ENCODE measurements at regions not wholly inside any gene's neighbourhood (a gene's known extent, or its start where the extent isn't known, plus 50 kb on each side); places are given as distances from the start of the nearest gene placed in this dataset.
"Not testable (repeated sequence)": the region's sequence is repeated elsewhere in the genome, so short reads cannot be mapped to it uniquely, and the experiment has no call there.

DNA sequence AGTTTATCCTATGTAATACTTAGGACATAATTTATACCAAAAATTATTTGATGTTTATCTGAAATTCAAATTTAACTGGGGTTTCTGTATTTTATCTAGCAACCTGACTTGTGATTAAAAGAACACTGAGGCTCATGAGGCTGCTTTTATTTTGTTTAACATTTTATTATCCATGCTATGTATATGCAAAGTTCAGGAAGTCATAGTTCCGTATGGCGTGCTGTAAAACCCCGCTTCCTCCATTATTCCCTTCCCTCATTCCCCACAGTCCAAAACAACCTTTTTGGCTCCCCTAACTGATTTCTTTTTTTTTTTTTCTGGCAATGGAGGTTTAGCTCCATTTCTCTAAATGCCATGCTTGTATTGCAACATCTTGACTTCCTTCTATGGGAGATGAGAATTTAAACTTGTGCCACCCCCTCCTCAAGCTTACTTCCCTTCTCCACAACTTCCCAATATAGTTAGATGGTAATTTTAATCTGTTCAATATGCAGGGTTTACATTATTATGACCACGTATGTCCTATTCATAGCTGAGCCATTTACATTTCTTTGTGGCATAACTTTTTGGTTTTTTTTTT is 138.0 kb upstream of the DNAH14 start:
- peak; percentile 3 for FAIRE-seq

DNA sequence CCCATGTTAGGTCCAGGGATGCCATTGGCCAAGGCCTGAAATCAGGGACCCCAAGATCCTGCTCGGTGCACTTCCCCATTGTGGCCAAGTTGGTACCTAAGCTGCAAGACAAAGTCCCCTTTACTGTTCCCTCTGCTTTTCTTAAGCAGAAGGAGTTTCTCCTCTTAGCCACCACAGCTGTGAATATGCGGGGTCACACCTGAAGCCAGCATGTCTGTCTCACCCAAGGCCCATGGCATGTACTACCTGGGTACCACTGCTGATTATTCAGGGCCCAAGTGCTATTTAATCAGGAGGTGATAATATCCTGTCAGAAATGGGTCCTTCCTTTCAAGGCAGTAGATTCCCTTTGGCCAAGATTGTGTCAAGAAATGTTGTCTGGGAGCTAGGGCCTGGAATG is 133.9 kb upstream of the DNAH14 start:
- no peak for FAIRE-seq

DNA sequence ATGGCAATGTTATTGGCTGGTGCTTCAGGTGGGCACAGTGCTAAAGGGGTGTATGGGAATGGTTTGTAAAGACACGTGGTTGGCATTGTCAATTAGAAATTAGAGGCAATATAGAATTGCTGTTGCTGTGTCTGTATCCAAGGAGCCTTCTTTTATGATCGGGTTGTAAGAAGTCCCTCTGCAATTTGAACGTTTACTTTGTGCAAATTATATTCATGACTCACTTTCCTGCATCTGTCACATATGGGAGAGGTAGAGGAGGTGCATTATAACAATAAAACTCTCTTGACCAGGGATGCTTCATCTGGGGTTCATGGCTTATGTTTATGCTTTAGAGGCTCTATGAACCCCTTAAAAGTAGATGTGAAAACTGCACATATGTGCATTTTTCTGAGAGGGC is 130.4 kb upstream of the DNAH14 start:
- no peak for FAIRE-seq

DNA sequence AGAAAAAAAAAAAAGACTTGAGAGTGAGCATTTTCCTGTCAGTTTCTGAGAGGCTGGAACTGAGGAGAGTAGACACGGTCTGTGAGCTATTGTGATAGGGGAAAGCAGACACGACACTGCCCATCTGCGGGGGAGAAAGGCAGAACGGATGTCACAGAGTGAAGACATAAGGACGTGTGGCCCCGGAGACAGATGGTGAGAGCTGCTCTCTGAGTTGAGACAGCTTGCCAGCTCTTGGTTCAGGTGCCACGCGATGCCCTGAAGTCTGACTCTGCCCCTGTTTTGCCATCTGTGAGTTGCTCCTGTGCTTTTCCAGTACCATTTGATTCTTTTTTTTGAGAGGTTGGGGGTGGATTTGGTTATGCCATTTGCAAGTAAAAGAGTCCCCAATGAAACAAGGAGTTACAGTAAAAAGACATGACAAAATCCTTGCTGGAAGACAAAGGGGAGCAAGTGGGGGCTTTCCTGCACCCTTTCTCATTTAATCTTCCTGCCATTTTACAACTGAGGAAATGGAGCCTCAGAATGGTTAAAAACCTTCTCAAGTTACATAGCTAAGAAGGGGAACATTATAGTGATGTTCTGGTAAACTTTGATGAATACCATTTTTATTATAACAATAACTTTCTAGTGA is 128.9 kb upstream of the DNAH14 start:
- no peak for FAIRE-seq

DNA sequence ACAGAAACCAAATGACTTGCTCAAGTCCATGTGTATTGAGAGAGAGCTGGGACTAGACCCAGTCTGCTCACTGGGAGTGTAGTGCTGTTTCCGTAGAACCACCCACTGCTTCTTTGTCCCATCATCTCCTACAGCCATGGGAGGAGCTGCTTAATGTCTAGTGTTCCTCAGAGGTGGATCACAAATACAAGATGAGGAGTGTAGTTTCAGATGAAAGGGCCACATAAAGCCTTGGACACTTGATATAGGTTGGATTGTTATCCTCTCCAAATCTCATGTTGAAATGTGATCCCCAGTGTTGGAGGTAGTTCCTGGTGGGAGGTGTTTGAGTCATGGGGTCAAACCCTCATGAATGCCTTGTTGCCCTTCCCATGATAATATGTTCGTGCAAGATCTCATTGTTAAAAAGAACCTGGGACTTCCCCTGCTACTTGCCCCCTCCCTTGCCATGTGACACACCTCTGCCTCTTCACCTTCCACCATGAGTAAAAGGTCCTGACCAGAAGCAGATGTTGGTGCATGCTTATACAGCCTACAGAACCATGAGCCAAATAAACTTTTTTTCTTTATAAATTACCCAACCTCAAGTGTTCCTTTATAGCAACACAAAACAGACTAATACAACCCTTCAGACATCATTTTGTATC is 127.5 kb upstream of the DNAH14 start:
- FAIRE-seq = no peak

DNA sequence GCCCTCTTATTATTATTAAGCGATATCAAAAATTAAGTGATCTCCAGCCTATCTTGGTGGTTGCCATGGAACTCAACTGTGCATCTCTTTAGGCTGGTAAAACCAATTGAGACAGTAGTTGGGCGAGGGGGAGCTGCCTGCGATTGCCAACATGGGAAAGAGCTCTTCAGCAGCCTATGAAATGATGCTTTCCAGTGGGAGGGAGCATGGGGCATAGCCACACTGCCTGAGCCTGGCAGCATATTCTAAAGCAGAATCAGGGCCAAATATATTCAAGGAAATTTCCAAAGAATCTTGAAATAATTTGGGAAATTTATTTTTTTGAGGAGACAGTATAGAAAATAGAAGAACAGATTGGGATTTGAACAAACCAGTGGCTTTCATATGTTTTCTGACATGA is 126.9 kb upstream of the DNAH14 start:
- no peak for FAIRE-seq

DNA sequence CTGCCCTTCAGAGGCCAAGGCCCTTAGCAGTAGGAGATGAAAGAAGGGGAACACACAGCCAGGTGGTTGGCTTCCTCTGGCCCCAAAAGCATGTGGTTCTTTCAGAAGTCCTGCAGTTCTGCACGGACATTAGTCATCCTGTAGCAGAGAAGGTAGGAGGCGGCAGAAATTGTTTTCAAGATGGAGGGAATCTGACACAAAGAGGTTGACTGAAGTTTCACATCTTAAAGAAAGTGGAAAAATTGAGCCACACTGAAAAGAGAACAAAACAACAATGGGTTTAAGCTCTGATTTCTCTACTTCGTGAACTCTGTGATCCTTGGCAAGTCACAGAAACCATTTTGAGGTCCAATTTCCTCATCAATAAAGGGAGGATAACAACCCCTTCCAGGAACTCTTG is 125.3 kb upstream of the DNAH14 start:
- no peak for FAIRE-seq

DNA sequence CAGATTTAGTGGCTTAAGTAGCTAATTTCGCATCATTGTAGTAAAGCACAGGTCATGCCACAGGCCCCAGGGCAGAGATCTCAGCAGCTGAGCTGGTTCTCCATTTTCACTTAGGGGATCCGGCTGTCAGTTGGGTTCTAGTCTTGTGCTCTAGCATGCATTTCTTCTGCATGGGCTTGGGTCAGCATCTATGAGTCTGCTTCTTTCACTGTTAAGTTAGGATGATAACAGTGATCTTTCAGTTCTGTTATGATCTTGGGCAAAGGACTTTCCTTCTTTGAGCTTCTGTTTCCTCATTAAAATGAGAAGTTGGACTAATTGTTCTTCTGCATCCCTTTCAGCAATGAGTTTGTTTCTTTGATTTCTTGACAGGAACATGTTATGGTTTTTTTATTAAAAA is 123.6 kb upstream of the DNAH14 start:
- no peak for FAIRE-seq

DNA sequence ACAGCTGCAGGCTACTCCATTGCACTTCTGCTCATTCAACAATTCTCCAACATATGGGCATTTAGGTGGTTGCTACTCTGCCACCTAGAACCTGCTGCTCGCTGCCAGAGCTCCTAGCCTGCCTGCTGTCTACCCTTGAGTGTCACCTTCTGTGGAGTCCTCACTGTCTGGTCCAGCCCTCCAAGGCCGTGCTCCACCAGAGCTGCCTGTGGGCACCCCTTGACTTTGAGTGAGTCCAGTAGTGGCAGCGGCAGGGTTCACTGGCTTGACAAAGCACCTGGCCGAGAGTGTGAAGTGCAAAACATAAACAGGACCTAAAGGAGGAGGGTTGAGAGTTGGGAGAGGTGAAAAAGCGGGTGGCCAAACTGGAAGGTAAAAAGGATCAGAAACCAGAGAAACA is 120.3 kb upstream of the DNAH14 start:
- FAIRE-seq = no peak

DNA sequence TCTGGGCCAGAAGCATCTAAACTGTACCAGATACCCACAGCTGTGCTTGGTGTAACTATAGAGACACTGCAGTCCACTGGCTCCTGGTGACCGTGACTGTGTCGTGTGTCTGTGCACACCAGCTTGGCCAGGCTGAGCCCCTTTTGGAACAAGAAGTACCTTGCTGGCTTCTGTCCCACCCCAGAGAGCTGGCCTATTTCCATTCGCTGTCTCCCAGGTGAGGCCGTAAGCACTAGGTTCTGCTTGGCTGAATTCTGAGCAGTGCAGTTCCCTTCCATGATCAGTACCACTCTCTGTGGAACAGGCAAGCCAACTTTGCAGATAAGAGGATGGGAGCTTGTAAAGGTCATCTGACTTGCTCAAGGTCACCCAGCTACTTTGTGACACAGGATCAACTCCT is 119.9 kb upstream of the DNAH14 start:
- FAIRE-seq = no peak

DNA sequence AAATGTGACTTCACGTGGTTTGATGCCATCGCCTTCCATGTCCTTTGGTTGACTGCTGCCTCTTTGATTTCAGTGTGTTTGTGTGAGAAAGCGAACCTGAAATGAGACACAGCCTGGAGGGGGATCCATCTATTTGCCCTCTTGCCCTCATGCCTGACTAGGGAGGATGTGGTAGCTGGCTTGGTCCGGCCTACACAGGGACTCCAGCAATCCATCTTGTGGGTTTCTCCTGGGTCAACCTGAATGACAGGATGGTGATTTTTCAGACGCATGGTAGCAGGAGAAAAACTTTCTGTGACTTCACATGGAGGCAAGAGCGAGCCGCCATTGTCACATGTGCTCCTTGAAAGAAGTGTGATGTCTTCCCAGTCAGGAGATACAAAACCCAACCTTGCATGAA is 117.9 kb upstream of the DNAH14 start:
- FAIRE-seq = no peak

DNA sequence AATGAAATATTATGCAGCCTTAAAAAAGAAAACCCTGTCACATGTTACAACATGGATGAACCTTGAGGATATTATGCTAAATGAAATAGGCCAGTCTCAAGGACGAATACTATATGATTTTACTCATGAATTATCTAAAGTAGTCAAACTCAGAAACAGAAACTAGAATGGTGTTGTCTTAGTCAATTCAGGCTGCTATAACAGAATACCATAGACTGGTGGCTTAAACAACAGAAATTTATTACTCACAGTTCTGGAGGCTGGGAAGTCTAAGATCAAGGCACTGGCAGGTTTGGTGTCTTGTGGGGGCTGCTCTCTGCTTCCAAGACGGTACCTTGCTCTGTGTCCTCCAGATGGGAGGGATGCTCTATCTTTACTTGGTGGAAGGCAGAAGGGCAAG is 113.8 kb upstream of the DNAH14 start:
- no peak for FAIRE-seq

DNA sequence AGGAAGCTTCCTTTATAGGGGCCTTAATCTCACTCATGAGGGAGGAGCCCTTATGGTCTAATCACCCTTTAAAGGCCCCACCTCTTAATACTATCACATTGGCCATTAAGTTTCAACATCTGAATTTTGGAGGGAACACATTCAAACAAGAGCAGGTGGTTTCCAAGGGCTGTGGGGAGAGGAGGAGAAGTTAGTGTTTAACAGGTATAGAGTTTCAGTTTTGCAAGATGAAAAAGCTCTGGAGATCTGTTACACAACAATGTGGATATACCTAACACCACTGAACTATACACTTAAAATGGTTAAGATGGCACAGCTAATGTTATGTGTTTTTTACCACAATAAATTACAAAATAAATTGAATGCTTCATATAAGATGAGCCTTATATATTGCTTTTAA is 113.4 kb upstream of the DNAH14 start:
- no peak for FAIRE-seq

DNA sequence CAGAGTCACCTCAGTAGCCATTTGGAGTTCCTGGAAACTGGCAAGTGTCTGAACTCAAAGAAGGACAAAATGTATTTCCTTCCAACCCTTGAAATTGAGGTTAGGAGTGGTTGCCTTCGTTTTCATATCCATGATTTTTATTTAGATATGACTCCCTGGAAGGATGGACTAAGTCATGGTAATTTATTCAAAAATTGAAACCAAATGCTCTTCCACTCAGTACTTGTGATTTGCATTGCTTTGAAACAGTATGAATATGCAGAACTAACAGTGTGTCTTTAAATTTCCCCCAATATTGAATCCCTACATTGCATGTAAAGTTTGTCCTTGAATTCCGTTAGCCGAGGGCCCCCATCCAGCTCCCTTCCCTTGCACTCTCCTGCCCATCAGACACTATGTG is 112.1 kb upstream of the DNAH14 start:
- no peak for FAIRE-seq

DNA sequence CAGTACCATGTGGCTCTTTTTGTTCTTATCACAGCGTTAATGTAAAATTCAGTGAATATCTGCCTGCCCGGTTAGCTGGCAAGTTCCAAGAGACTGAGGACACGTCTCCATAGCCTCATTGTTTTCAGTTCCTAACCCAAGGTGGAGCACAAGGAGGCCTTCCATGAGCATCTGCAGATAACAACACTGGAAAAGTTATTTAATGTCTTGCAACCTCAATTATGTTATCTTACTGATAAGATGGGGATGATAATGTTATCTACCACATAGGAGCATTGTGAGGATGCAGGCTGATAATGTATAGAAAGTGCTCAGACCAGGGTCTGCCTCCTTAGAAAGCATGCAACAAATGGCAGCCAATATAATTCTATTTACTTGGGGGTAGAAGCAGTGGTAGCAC is 109.6 kb upstream of the DNAH14 start:
- no peak for FAIRE-seq

DNA sequence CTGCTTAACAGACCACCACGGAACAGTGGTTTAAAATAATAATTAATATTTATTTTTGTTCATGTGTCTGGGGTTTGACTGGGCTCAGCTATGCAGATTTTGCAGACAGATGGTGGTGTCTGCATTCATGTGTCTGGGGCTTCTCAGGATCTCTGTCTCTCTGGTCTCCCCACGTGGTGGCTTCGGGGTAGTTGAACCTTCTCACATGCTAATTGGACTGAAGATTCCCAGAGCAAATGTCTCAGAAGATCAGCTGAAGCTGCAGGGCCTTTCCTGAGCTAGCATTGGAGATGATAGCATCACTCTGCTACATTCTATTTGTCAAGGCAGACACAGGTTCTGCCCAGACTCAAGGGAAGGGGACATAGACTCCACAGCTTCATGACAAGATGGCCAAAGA is 109.1 kb upstream of the DNAH14 start:
- FAIRE-seq = no peak

DNA sequence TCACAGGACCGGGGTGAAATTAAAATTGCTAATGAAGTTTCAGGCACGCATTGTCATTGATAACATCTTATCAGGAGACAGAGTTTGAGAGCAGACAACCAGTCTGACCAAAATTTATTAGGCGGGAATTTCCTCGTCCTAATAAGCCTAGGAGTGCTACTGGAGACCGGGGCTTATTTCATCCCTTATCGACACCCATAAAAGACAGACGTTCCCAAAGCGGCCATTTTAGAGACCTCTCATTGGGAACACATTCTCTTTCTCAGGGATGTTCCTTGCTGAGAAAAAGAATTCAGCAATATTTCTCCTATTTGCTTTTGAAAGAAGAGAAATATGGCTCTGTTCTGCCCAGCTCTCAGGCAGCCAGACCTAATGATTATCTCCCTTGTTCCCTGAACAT is 107.7 kb upstream of the DNAH14 start:
- not testable (repeated sequence) for FAIRE-seq

DNA sequence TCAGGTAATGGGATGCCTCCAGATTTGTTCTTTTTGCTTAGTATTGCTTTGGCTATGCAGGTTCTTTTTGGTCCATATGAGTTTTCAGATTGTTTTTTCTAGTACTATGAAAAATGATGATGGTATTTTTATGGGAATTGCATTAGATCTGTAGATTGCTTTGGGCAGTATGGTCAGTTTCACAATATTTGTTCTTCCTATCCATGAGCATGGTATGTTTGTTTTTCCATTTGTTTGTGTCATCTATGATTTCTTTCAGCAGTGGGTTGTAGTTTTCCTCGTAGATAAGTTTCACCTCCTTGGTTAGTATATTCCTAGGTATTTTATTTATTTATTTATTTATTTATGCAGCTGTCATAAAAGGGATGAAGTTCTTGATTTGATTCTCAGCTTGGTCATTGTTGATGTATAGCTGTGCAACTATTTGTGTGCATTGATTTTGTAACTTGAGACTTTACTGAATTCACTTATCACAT is 103.9 kb upstream of the DNAH14 start:
- FAIRE-seq = no peak

DNA sequence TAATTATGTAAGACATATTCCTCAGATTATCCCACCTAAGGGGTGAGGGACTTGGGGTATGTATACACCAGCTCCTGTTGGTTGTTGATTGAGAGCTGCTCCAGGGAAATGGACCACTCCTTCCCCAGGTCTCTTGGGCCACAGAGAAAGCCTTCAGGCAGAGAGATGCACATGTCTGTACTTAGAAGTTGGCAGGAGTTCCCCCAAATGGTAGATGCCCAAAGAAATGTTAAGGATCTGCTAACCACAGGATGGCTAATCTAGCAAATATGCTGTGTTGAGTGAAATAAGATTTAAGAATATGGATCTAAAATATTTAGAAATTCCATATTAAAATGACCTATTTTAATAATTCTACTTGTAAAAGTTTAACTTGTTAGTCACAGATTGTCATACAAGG is 100.8 kb upstream of the DNAH14 start:
- no peak for FAIRE-seq

DNA sequence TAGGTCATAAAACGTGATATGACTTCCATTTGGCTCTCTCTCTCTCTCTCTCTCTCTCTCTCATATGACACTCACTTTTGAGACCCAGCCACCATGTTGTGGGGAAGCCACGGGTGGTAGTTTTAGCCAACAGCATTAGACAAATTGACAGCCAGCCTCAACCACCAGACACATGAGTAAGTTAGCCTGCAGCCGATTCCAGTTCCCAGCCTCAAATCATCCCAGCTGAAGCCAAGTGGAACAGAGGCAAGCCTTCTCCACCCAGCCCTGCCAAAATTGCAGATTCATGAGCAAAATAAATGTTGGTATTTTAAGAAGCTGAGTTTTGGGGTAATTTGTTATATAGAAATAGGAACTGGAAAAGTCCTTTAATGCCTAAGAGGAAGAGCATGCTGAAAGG is 98.0 kb upstream of the DNAH14 start:
- no peak for FAIRE-seq

DNA sequence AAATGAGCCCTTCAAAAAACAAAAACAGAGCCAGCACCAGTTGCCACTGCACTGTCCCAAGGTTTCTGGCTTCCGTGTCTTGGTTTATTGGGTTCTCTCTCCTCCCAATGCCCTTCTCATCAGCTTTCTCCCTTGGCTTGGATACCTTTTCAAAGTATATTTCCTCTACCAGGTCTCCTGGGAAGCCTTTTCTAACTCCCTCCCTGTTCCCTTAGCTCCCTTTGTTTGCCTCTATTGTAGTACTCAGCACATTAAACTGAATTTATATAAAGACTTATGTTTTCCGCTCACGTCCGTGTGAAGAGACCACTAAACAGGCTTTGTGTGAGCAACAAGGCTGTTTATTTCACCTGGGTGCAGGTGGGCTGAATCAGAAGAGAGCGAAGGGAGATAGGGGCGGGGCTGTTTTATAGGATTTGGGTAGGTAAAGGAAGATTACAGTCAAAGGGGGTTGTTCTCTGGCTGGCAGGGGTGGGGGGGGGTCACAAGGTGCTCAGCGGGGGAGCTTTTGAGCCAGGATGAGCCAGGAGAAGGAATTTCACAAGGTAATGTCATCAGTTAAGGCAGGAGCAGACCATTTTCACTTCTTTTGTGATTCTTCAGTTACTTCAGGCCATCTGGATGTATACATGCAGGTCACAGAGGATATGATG is 89.7 kb upstream of the DNAH14 start:
- not testable (repeated sequence) for FAIRE-seq

DNA sequence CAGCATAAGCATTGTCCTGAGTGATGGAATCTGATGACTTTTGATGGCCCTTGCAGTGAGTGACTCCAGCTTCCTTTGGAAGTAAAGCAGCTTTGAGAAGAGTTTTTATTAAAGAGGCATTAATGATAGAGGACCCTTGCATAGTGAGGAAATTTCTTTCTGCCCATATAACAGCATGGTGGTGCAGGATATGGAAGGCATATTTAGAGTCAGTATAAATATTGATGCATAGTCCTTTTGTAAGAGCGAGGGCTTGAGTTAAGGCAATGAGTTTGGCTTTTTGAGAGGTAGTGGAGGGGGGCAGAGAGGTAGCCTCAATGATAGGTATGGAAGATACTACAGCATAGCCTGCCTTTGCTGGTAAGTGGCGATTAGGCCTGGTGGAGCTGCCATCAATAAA is 87.7 kb upstream of the DNAH14 start:
- FAIRE-seq = not testable (repeated sequence)

DNA sequence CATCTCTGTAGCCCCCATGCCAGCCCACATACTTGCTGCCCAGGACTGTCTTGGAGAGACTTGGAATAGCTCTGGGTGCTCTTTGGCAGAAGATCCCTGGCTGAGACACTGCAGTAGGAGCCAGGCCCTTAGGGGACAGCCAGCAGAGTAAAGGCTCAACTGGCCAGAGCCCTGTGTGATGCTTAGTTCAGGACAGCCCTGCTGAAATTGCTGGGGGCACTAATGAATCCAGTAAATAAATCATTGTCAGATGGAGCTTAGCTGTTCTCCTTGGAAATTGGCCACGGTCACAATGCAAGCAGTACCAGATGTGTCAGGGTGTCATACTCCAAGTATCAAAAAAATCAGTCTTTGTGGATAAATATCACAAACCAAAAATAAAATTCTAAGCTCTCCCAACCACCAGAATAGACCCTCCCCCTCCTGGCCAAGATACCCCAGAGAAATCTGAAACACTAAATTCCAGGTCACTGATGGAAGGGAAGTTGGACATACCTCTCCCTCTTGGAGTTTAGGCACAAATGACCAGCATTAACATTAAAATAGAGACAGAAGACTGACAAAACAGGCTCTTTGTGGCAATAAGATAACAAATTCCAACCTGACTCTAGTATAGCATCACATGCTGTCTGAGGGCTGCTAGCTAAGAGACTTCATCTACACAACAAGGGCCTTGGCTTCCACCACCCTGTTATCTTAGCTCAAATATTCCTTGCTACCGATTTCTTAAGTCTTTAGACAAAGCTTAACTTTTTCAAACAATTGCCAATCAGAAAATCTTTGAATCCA is 83.2 kb upstream of the DNAH14 start:
- FAIRE-seq = no peak
